ENCODE measurements at regions not wholly inside any gene's neighbourhood (a gene's known extent, or its start where the extent isn't known, plus 50 kb on each side); places are given as distances from the start of the nearest gene placed in this dataset.
"Not testable (repeated sequence)": the region's sequence is repeated elsewhere in the genome, so short reads cannot be mapped to it uniquely, and the experiment has no call there.

DNA sequence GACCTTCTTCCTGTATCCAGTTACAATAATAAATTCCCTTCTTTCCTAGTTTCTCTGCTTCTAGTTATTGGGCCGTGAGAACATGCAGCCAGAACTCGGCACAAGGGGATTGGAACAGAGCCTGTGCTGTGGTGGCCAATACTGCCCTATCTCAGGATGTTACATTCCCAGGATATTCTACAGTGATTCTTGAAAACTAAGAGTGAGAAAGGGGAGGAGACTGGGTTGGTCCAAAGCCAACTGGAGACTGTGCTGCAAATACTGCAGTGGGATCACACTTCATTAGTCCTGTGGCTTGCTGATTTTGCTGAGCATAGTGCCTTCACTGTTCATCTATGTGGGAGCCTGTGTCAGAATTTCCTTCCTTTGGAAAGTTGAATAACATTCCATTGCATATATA is 456.8 kb downstream of the RPIA start:
- DNase-seq (ENCODE audit: low read depth), result not testable (repeated sequence)

DNA sequence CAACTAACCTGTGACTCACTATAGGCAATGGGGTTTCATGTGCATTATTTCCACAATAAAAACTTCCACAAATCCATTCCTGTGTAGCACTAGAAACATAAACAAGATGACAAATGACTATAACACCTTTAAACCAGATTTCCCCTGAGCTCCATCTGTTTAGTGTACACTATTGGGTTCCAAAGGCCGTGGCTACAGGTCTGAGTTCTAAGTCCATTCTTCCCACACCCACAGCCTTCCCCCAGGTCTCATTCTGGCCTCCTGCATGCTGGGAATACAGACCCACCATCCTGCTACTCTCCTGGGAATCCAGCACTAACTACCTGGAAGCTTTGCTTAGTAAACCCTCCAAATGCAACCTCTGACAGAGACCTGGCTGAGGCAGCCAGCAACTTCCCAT is 460.2 kb downstream of the RPIA start:
- not testable (repeated sequence) for DNase-seq (ENCODE audit: low read depth)

DNA sequence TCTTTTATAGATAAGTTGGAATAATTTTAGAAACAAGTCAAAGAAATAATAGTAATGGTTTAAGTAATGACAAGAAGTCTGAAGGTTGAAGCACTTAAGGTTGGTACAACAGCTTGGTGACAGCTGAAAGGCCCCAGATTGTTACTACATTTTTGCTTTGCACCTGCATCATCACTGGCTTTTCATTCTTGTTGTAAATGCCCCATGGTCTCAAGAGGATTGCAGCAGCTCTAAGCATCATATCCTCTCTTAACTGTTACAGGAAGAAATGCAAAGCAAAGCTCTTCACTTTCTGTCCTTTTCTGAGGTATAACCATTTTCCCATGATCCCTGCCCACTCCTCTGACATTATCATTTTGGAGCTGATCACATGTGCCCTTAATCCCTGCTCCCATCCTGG is 461.0 kb downstream of the RPIA start:
- DNase-seq (ENCODE audit: low read depth), result not testable (repeated sequence)

DNA sequence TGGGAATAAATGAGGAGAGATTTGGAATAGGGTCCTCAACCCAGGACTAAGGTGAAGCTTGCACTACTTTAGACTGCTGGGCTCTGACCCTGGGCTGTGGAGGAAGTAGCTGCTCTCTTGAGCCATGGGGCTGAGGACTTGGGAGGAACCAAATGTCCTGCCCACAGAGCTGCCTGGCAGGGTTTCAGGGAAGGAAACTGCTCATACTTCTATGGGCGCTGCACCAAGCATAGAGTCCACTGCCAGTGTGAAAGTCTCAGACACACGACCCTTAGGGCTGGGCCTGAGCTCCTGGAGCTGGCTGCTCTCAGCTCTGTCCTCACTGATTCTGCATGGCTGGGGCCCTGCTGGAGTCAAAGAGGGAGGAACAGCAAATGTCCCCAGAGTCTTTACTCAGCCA is 461.7 kb downstream of the RPIA start:
- DNase-seq (ENCODE audit: low read depth), result not testable (repeated sequence)

DNA sequence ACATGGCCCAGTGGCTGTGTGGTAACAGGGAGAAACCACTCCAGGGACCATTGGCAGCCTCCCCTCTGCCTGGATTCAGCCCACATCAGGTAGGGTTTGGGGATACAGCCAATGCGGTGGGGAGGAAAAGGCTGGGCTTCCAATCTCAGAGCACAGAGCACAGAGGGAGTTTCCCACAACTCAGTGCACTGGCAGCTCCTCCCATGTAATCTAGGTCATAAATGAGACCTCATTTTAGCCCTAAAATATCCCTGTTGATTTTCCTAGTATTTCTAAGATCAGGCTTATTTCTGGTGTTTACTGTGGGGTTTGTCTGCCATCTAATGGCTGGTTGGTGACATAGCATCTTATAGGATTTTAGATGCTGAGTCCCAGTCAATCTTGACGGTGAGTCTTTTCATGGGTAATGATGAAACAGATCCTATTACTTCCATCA is 462.8 kb downstream of the RPIA start:
- DNase-seq (ENCODE audit: low read depth), result not testable (repeated sequence)

DNA sequence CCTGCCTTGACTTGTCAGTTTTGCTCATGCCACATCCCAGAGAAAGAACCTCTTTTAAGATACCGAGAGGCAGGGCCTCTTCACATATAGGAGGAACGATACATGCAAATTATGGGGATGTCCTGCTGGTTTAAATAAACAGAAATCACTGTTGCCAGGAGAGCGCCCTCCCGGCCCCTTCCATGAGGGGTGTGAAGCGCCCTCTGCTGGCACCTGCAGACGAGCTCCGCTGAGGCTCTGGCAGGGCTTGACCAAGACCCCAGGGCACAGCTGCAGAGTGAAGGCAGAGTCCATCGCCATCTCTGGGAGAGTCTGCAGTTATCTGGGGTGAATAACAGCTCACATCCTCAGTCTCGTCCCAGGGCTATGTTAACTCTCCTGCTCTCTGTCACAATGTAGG is 468.8 kb downstream of the RPIA start:
- DNase-seq (ENCODE audit: low read depth), result not testable (repeated sequence)

DNA sequence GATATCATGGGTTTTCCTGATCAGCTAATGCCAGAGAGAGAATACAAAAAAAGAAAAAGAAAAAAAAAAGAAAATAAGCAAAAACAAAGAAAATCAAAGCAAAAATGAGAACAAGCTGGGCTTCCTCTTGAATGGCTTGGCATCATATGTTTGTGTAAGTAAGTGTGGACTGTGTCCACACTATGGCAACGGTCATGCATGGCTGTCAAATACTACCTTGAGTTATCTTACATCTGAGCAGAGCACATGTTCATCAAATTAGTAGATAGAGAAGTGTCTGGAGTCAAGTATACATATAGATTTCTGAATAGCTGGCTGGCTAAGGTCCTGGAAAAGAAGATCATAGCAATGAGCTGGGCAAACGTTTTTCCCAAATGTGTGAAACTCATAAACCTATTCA is 470.2 kb downstream of the RPIA start:
- DNase-seq (ENCODE audit: low read depth), result not testable (repeated sequence)

DNA sequence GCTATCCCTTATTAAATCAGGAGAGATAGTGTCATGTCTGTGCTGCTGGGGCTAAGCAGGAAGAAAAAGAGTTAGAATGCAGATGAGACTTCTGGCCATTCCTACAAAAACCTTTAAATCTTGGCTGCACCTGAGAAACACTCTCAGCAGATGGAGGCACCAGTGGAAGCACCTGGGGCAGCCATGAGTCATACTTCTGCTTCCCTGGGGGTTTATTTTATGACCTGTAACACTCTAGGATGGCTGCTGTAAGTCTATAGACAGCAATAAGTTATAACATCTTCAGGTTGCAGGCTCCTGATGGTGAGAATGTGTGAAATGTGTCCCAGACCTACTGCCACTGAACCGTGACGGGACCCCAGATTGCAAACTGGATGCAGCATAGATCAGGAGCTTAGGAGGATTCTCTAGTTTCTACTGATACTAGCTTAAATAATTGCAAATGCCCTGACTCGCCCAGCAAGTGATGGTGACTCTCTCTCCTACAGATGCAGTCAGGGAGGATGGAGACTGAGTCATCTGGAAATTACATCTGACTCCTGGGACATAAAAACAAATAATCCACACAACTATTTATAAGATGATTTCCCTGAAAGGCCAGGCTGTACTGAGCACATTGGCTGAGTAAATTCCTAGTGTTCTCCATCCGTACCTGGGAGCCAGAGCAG is 479.2 kb downstream of the RPIA start:
- not testable (repeated sequence) for DNase-seq (ENCODE audit: low read depth)

DNA sequence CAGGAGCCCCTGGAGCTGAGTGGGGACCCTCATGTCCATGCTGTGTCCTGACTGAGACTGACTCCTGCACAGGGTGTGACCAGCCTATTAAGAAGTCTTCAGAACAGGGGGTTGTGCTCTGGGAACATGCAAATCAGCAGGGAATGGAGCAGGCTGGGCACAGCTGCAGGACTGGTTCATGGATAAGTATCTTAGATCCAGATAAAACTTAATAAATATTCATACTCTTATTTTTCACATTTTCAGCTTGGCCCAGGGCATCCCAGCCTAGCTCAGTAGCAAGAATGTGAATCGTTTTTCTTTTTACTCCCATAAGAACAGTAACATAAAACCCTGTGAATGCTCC is 479.7 kb downstream of the RPIA start:
- DNase-seq (ENCODE audit: low read depth), result not testable (repeated sequence)

DNA sequence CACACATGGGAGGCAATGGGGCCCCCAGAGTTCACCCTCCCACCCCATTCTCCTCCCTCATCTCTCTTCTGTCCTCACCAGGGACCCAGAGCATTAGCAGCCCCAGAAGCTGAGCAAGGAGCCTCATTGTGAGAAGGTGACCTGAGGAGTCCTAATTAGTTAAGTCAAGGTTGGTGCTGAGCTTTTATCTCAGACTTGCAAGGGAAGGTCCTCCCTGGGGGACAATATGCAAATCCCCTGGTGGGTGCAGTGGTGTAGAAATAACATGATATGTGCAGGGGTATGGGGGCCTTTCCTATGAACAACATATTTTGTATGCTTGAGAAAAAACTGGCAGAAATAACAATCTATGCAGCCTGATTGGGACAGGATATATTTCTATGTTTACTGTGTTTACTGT is 485.5 kb downstream of the RPIA start:
- not testable (repeated sequence) for DNase-seq (ENCODE audit: low read depth)

DNA sequence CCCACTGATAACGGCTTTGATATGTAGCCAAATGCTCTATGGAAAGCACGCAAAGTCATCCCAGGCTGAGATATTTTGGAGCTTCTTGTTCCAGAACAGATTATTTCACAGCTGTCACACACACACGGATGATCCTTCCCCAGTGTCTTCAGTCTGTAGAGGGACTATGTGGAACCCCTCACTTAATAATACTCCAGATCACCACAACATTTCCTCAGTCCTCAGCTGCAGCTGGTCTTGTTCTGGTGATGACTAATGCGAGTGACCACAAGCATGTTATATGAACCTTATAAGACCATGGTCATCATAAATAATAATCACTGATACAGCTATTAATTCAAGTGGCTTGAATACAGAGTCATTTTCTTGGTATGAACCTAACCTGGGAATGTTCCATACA is 490.7 kb downstream of the RPIA start:
- not testable (repeated sequence) for DNase-seq (ENCODE audit: low read depth)

DNA sequence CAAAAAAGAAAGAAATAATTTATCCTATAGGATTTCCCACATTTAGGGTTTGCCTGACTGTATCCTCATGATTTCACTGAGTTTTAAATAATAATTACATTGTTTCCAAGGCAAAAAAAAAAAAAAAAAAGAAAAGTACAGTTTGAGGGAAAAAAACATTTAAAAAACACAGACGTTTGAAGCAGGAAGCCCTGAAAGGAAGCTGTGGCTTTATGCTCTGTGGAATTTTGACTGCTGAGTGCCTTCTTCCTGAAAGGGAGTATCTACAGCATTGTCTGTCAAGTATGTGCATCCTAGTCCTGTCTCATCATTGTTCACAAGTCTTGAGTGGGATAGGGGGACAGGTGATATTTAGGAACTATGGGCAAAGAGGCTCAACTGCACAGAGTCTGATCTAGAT is 493.3 kb downstream of the RPIA start:
- DNase-seq (ENCODE audit: low read depth), result not testable (repeated sequence)

DNA sequence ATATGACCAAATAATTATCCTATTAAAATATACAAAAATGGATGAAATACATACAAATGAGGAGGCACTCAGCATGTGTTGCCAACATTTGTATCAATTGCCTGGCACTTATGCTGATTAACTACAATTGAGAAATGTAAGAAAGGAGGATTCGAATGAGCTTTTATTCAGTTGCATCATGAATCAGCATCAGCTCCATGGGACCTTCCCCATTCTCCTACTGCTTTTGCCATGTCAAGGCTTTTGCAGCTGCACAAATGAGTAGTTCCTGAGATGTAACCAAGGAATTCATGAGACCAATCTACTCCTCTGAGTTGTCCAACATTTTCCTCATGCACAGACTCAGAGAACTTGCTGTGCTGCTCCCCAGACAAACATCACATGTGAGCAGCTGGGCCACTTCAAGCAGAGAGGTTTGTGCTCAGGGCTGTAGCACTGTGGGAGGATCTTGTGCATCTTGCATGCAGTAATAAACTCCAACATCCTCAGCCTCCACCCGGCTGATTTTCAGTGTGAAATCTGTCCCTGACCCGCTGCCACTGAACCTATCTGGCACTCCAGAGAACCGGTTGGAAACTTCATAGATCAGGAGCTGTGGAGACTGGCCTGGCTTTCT is 504.3 kb downstream of the RPIA start:
- not testable (repeated sequence) for DNase-seq (ENCODE audit: low read depth)

DNA sequence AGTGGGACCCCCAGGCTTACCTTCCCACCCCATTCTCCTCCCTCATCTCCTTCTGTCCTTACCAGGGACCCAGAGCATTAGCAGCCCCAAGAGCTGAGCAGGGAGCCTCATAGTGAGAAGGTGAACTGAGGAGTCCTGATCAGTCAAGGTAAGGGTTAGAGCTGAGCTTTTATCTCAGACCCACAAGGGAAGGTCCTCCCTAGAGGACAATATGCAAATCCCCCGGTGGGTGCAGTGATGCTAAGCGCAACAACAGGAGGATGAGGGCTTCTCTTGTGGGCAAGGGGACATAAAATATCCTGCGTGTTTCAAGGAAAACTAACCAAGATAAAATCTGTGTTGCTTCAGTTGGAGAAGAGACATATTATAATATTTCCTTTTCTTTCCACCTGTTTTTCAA is 505.2 kb downstream of the RPIA start:
- not testable (repeated sequence) for DNase-seq (ENCODE audit: low read depth)

DNA sequence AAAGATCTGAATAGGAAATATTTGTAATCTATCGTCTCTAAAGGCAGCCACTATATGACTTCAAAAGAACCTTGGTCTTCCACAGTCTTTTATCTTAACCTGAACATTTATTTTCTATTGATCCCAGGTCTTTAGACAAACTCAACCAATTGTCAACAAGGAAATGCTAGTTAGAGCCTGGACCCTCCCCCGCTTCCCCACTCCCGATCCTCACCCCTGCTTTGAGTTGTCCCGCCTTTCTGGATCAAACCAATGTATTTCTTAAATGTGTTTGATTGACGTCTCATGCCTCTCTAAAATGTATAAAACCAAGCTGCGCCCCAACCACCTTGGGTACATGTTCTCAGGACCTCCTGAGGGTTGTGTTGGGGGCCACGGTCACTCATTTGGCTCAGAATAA is 506.6 kb downstream of the RPIA start:
- not testable (repeated sequence) for DNase-seq (ENCODE audit: low read depth)

DNA sequence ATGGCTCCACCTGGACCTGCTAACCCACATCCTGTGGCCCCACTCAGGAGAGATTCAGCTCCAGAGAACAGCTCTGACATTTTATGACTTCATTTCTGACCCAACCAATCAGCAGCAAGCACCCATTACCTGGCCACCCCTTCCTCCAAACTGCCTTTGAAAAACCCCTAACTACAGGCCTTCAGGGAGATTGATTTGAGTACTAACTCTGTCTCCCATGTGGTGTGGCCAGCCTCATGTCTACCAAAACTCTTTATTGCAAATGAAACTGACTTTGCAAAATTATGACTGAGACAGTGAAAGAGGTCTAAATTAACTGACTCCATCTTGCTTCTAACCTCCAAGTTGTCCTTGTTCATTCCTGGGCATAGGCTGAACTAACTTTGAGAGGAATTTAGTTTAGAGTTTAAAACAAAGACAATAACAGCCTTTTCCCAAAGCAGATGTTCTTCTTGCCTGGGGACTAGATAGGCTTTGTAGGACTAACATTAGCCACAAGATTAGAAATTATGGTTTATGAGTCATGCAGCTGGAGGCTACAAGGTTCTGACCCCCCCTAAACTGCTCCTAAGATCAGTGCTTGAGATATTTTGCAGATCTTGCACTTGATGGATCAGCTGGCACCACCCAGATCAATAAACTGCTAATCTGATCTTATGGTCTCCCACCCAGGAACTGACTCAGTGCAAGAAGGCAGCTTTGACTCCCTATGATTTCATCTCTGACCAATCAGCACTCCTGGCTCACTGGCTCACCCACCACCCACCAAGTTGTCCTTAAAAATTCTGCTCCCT is 508.2 kb downstream of the RPIA start:
- not testable (repeated sequence) for DNase-seq (ENCODE audit: low read depth)

DNA sequence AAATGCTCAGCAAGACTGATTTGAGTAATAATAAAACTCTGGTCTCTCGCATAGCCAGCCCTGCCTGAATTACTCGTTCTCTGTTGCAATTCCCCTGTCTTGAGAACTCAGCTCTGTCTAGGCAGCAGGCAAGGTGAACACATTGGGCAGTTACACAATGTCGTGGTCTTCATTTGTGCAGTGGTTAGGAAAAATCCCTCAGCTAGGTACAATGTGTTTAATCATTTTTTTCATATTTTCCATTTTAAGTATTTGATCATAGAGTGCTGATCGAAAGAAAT is 508.7 kb downstream of the RPIA start:
- not testable (repeated sequence) for DNase-seq (ENCODE audit: low read depth)

DNA sequence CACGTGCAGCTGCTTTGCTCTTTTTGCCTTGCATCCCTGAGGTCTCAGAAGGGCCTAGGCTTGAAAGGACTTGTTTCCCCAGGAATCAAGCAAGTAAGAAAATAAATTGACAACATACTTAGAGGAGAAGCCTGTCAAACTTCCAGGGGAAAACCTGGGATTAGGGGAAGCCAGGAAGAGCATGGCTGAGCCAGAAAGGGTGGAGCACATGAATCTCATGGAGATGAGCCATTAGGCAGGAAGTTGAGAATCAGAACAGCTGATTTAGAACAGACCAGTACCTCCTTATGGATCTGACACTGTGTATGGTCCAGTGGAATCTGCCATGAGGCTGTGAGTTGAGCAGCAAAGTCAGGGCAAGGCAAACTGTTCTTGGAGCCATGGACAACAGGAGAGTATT is 511.0 kb downstream of the RPIA start:
- not testable (repeated sequence) for DNase-seq (ENCODE audit: low read depth)

DNA sequence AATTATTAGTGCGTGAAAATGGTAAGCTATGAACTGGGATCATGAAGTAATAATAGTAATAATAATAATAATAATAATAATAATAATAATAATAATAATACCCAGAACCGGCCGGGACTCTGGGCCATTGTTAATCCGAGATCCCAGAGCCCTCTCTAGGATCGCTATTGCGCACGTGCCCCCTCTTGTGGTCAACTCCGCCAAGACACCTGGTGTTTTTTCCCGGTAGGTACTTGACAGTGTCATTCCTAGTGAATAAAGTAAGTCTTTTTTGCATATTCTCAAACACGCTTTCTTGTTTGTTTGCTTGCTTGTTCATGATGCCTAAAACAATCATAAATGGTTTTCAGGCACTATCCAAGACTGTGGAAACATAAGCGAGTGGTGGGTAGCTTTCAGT is 513.7 kb downstream of the RPIA start:
- DNase-seq (ENCODE audit: low read depth), result not testable (repeated sequence)

DNA sequence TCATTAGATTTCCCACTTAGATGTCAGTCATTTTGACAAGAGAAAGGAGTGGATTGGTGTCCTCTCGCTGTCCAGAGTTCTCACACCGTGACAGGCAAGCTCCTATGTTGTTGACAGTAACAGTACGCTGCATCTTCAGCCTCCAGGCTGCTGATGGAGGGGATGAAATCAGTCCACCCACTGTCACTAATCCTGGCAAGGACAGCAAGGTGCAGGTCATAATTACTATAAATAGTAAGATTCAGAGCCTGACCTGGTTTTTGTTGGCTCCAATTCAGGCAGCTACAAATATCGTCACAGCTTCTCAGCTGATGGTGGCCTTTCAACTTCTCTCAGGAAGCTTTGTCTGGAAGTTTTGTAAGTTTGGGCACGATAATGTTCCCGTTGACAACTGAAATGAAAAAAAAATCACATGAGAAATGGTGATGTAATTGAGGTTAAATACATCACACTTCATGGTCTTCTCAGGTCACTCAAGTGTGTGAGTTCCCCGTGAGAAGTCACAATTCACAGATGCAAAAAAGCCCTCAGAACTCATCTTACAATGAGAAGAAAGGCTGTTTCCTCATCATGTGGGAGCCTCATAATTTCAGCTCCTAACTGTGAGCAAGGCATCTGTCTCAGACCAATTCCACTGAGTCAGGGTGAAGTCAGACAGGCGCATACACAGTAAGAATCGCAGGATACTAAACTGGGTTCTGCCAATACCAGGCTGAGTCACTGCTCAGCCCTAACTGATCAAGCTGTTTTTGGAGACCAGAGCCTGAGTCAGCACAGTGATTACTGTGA is 516.9 kb downstream of the RPIA start:
- DNase-seq (ENCODE audit: low read depth), result not testable (repeated sequence)

DNA sequence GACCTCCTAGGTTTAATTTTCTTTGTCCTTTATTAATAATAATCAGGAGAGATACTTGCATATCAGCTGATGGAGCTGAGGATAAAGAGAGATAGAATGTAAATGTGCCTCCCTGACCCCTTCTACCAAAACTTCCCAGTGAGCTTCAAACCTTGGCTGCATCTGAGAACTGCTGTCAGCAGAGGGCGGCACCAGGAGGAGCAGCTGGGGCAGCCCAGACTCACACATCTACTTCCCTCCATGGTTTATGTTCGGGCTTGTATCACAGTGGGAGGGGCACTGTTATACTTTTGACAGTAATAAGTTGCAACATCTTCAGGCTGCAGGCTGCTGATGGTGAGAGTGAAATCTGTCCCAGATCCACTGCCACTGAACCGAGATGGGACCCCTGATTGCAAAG is 521.7 kb downstream of the RPIA start:
- not testable (repeated sequence) for DNase-seq (ENCODE audit: low read depth)

DNA sequence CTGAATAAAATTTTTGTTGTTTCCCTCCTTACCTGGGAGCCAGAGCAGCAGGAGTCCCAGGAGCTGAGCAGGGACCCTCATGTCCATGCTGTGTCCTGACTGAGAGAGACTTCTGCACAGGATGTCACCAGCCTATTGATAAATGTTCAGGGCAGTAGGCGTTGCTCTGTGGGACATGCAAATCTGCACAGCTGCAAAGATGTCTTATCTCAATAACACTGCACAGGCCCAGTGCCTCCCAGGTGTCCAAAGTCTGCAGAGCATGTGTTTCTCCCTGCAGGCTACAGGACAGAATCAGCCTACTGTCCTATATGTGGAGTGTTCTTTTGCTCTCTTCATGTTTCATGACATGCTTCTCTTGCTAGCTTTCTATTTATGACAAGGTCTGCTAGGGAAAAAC is 522.3 kb downstream of the RPIA start:
- not testable (repeated sequence) for DNase-seq (ENCODE audit: low read depth)
